ENCODE measurements at regions not wholly inside any gene's neighbourhood (a gene's known extent, or its start where the extent isn't known, plus 50 kb on each side); places are given as distances from the start of the nearest gene placed in this dataset.

DNA sequence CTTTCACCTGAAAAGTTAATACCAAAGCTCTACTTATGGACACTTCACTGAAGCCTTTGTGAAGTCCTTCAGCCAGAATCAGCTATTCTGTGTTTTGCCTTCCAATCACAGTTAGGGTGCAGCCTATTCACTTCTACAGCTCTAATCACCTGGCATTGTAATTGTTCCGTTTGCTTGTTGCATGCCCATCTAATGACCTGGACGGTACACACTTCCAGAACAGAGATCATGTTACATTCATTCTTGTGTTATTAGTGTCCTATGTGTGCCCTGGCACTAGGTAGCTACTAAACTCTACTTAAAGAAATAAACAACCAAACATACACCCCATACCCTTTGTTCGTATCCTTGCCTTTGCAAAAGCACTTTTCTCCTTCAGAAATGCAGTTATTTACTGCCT lies 1162.9 kb upstream of the WWC1 start:
- H3K4me3 ChIP-seq (ENCODE audit: low read depth, low read length): no peak overlapping the region
- DNase-seq (ENCODE audit: low read depth): no peak
- in situ Hi-C loops (cut with HindIII; ENCODE audit: low sequenced_read_pairs): no loop called here
- TF ChIP-seq, protein P1, sequence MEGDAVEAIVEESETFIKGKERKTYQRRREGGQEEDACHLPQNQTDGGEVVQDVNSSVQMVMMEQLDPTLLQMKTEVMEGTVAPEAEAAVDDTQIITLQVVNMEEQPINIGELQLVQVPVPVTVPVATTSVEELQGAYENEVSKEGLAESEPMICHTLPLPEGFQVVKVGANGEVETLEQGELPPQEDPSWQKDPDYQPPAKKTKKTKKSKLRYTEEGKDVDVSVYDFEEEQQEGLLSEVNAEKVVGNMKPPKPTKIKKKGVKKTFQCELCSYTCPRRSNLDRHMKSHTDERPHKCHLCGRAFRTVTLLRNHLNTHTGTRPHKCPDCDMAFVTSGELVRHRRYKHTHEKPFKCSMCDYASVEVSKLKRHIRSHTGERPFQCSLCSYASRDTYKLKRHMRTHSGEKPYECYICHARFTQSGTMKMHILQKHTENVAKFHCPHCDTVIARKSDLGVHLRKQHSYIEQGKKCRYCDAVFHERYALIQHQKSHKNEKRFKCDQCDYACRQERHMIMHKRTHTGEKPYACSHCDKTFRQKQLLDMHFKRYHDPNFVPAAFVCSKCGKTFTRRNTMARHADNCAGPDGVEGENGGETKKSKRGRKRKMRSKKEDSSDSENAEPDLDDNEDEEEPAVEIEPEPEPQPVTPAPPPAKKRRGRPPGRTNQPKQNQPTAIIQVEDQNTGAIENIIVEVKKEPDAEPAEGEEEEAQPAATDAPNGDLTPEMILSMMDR (IDR thresholded peaks at IDR 0.05; ENCODE audit: low read depth, low read length, missing control alignments): no peak

DNA sequence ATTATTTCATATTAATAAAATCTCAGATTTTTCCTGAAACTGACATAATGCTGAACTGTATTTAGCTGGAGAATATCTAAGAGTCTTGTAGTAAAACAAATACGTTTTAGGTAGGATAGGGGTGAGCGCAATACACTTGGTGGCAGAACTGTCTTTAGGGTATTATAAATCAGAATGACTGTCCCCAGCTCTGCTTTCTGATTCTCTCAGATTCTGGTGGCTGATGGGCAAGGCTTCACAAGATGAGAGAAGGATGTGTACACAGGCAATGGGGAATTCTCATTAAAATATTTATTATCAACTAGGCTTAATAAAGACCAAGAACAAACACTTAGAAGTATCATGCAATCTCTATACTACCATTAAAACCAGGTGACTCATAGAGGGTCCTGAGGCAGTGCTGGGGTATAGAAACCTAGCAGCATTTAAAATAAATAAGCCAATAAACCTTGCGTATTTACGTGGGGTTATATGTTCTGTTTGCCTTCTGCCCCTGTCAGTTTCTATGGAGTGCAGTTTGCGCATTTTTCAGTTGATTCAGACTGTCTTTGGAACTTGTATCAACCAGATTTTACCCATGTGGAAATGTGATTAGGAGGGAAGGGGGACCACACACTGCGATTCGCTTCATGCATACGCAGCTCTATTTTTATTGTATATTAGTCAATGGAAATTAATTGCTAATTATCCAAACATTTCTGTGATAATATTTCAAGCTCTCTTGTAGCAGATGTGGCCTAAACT lies 1150.7 kb upstream of the WWC1 start:
- no peak for DNase-seq (ENCODE audit: low read depth)
- in situ Hi-C loops (cut with HindIII; ENCODE audit: low sequenced_read_pairs): no loop called here
- no peak overlapping the region for H3K4me3 ChIP-seq (ENCODE audit: low read depth, low read length)
- TF ChIP-seq, protein P1 (IDR thresholded peaks at IDR 0.05; ENCODE audit: low read depth, low read length, missing control alignments): no peak

DNA sequence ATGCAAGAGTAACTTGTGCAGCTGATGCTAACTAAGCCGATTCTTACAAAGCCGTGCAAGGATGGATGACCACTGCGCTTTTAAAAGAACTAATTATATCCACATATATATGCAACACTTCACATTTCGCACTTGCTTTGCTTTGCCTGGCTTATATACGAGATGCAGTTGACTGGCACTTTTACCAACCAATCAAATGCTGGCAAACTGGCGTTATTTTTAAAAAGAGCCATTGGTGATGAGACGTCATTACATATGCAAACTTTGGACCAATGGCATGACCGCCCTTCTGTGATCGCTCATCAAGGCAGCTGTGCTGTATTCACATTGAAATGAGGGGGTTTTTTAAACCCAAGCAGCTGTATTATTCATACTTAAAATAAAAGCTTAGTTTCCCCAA lies 1147.7 kb upstream of the WWC1 start:
- H3K4me3 ChIP-seq (ENCODE audit: low read depth, low read length): no peak overlapping the region
- TF ChIP-seq, protein P1 (IDR thresholded peaks at IDR 0.05; ENCODE audit: low read depth, low read length, missing control alignments): no peak
- in situ Hi-C loops (cut with HindIII; ENCODE audit: low sequenced_read_pairs): no loop called here
- DNase-seq (ENCODE audit: low read depth): no peak

DNA sequence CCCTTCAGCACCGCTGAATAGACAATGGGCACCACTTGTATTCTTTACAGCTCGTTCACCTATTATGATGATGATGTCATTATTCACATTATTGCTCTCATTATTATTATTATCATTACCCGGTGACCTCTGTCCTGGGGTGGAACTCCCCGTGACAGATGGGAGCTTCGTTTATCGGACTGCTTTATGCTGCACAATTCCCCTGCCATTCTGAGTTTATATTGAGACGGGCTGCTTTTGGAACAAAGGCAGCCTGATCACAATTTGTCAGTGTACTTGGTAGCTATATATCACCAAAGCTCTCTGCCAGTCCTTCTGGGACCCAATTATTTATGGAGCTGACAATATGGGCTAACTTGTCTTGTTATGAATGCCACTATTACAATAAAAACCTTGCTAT lies 1145.6 kb upstream of the WWC1 start:
- TF ChIP-seq, protein P1 (IDR thresholded peaks at IDR 0.05; ENCODE audit: low read depth, low read length, missing control alignments): no peak
- no peak overlapping the region for H3K4me3 ChIP-seq (ENCODE audit: low read depth, low read length)
- DNase-seq (ENCODE audit: low read depth): no peak
- in situ Hi-C loops (cut with HindIII; ENCODE audit: low sequenced_read_pairs): no loop called here

DNA sequence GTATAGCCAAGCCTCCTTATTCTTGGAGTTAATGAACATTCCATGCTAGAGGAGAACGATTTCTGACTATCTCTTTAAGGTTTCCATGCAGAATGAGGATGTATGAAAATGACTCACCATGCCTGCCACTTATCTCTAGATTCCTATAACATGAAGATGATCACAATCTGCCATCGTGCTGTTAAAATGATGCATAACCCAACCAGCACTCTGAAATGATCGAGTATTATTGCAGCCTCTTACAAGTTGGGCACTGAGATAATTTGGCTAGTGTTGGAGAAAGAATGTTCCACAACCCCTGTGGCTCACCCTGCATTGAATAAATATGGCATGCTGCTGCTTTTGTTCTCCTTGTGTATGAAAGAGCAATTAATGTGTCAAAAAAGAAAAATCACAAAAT lies 1143.6 kb upstream of the WWC1 start:
- DNase-seq (ENCODE audit: low read depth): no peak
- H3K4me3 ChIP-seq (ENCODE audit: low read depth, low read length): no peak overlapping the region
- in situ Hi-C loops (cut with HindIII; ENCODE audit: low sequenced_read_pairs): no loop called here
- TF ChIP-seq, protein P1 (IDR thresholded peaks at IDR 0.05; ENCODE audit: low read depth, low read length, missing control alignments): no peak

DNA sequence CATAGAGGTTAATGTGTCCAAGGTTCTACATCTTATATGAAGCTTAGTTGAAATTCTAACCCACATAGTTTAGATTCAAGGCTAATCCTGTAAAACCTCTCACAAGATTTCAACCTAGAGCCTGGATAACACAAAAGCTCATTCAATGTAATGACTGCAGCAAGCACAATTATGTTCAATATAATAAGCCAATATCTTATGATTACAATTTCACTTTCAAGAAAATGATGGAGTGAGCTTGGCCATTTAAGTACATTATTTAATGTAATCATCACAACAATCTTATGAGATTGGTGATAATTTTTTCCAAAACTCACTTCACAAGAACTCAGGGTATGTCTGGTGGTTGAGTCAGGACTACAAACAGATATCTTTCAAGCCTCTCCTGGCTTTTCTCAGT lies 1140.8 kb upstream of the WWC1 start:
- H3K4me3 ChIP-seq (ENCODE audit: low read depth, low read length): no peak overlapping the region
- TF ChIP-seq, protein P1 (IDR thresholded peaks at IDR 0.05; ENCODE audit: low read depth, low read length, missing control alignments): no peak
- in situ Hi-C loops (cut with HindIII; ENCODE audit: low sequenced_read_pairs): no loop called here
- DNase-seq (ENCODE audit: low read depth): no peak

Data from astrocyte of the cerebellum (primary cell).